HG02870 (cell line): ENCODE measurements at regions not wholly inside any gene's neighbourhood (a gene's known extent, or its start where the extent isn't known, plus 50 kb on each side); places are given as distances from the start of the nearest gene placed in this dataset.

Source experiments
- ATAC-seq: cut with Tn5 transposase; IDR thresholded peaks from one replicate; pipeline ENCODE4 v1.9.1; 2021; ENCODE audit warnings: mild to moderate bottlenecking, moderate library complexity; ENCODE audit not compliant: unreplicated experiment

DNA sequence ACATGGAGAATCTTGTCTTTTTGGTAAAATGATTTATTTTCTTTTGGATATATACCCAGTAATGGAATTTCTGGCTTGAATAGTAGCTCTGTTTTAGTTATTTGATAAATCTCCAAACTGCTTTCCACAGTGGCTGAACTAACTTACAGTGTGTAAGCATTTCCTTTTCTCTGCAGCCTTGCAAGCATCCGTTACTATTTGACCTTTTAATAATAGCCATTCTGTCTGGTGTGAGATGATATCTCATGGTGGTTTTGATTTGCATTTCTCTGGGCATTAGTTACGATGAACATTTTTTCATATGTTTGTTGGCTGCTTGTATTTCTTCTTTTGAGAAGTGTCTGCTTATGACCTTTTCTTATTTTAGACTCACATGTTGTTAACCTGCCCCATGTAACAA lies 190.2 kb downstream of the GALR1 start:
- no peak for ATAC-seq

- no peak for ATAC-seq
Observed at GRCh38 chr18:77442393-77442792, 192.7 kb downstream of the GALR1 start.

DNA sequence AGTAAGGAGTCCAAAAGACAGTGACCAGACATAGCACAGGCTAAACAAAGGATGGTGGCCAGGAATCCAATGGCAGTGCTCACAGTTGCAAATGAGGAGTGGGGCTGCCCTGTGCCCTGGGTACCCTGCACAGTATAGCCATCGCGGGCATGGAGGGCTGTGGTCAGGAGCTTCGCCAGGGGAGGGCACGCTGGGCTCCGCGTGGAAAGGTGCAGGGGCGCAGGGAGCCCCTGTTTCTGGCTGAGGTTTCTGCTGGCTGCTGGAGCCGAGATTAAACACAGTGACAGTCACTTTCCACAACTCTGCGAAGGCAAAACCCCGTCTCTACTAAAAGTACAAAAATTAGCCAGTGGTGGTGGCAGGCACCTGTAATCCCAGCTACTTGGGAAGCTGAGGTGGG lies 194.7 kb downstream of the GALR1 start:
- ATAC-seq = no peak

- ATAC-seq = no peak
Observed at GRCh38 chr18:77448046-77448445, 198.4 kb downstream of the GALR1 start.

DNA sequence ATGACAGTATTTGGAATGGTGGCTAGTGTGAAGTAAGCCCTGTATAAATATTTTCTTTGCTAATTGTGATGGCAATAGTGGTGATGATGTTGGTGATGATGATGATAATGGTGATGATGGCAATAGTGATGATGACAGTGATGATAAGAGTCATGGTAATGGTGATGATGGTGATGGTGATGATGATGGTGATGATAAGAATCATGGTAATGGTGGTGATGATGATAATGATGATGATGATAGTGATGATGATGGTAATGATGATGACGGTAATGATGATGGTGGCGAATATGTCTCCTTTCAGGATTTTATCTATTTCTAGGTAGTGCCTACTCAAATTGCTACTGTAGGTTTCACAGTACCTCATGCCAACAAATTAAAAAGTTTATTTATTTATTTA lies 205.4 kb downstream of the GALR1 start:
- no peak for ATAC-seq

DNA sequence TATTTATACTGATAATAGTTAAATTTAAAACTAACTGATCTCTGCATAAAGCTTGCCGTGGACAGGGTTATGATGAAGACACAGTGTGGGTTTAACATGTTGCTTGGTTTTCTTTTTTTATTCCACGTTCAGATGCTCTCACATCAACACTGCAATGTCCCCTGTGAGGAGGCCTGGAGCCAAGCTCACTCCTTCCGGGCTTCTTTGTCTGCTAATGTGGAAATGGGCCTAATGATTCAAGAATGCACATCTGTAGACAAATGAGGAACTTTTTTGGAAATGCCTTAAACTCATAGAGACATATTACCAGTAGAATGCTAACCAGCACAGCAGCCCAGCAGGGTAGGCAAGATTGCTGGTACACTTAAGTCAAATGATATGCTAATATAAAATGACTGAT lies 208.0 kb downstream of the GALR1 start:
- no peak for ATAC-seq

DNA sequence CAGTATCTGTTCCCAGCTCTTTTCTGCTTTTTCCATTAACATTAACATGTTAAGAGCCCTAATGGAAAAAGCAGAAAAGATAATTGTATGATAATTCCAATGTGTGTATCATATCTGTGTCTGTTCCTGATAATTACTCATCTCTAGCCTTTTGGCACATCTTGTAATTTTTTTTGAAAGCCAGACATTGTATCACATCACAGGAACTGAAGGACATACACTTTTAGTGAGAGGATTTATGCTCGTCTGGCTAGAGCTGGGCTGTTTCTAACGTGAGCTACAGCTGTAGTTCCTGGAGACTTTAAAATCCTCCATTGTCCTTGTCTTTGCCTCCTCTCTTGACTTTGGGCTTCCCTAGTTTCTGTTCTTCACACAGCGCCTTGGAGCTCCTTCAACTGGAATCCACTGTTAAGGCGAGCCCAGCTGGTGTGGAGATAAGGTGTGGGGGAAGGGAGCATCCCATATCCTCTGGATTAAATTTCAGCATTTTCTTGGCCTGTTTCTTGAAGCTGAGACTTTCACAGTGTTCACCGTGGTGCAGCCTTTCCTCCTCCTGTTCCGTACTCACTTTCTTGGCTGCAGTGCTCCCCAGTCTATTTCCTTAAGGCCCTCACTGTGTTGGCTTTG lies 211.5 kb downstream of the GALR1 start:
- no peak for ATAC-seq

DNA sequence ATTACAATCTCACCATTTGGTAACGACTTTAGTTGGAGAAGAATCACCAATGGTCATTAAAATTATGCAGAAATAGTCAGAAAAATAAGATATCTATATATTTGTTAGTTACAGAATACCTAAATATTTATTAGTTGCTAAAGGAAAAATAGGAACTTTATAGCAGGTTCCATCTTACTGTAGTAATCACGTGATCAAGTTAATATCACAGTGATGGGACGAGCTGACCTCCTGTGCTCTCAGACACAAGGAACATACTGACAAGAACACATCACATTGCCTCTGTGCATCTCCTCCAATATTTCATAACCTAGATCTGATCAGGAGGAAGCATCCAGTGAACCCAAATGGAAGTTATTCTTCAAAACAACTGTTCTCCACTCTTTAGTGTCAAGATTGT lies 215.3 kb downstream of the GALR1 start:
- ATAC-seq = no peak

DNA sequence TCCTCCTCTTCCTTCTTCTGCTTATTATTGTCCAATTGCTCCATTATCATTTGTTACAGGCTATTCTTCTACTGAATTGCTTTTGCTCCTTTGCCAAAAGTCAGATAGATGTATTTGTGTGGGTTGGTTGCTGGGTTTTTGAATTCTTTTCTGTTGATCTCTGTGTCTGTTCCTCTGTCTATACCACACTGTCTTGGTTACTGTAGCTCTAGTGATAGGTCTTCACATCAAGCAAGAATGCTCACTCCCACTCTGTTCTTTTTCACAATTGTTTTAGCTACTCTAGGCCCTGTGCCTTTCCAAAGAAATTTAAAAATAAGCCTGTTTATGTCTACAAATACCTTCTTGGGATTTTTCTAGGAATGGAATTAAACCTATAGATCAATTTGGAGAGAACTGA lies 217.2 kb downstream of the GALR1 start:
- no peak for ATAC-seq

- ATAC-seq = no peak
Observed at GRCh38 chr18:77469131-77469530, 219.5 kb downstream of the GALR1 start.

GRCh38 chr18:77470569-77471413 lies 221.1 kb downstream of the GALR1 start:
- ATAC-seq = no peak

- no peak for ATAC-seq
Observed at GRCh38 chr18:77472509-77472908, 222.9 kb downstream of the GALR1 start.

GRCh38 chr18:77478646-77479442 lies 229.2 kb downstream of the GALR1 start:
- ATAC-seq = no peak

GRCh38 chr18:77481541-77481940 lies 231.9 kb downstream of the GALR1 start:
- ATAC-seq = no peak

- ATAC-seq = no peak
Observed at GRCh38 chr18:77482190-77483085, 232.8 kb downstream of the GALR1 start.

DNA sequence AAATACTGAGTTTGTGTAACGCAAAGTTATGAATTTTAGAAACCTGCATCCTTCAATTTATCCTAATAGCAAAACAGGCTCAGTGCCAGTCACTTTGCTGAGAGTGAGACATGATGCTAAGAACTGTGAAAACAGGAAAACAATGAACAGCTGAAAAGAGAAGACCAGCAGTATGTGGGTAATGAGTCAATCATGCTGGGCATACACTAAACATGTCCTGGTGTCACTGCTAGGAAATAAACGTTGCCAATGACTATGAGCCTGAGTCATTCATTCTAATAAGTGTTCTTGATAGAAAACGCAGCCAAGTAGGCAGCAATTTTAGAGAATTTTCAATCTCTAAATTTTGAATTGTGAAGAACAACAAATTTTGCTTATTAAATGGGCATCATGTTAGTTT lies 237.3 kb downstream of the GALR1 start:
- no peak for ATAC-seq

DNA sequence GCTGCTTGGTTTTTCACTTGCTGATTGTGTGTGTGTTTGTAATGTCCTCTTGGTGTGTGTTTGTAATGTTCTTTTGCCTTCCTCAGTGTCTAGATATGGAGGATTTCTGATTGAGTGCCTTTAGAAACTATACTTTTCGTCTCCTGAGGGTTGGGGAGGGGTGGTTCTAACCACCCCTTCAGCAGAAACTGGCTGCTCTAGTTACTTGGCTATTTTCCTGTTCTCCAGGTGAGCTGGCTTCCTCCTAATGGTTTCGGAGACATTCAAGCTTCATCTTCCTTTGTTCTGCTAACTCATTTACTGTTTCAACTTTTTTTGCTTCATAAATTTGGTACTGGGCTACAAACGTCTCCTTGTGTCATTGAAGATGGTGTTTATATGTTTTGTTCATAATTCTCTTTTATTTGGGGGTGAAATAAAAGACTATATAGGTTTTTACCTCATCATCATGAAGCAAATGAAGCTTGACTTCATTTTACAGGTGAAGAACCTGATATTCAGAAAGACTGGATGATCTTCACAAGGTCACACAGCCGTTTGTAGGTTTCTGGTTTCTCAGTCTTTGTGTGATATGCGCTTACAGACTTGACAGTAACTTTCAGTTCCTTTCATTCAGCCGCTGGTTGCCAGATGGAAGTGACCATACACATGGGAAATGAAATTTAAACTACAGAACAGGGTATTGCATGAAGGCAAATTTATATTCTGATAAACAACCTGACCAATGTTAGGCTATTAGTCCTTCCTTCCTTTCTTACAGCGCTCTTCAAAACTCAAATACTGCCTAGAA lies 238.5 kb downstream of the GALR1 start:
- ATAC-seq = no peak

GRCh38 chr18:77495079-77495478 lies 245.4 kb downstream of the GALR1 start:
- no peak for ATAC-seq

GRCh38 chr18:77495982-77496690 lies 246.5 kb downstream of the GALR1 start:
- ATAC-seq = no peak
